WTC11 (cell line): ENCODE measurements at regions not wholly inside any gene's neighbourhood (a gene's known extent, or its start where the extent isn't known, plus 50 kb on each side); places are given as distances from the start of the nearest gene placed in this dataset.

Experiments
- ATAC-seq: fragments of 200-7000 bp; cut with Tn5 transposase; 2 replicates; pipeline ENCODE4 v1.10.0; 2021; ENCODE audit warnings: mild to moderate bottlenecking, moderate library complexity
- CTCF ChIA-PET: fragments of 300-600 bp; sonication (Branson Sonifier 250); formaldehyde crosslinking; loops from one replicate; lab custom pipeline; 2021; ENCODE audit warnings: antibody characterized with exemption; lab: Charles Lee
- POLR2A ChIA-PET: fragments of 350-600 bp; sonication (Branson Sonifier 250); formaldehyde crosslinking; loops from one replicate; lab custom pipeline; 2021; ENCODE audit warnings: antibody characterized with exemption; lab: Charles Lee
- DNase-seq: peaks from one replicate; pipeline ENCODE4 v3.0.0; 2021; ENCODE audit warnings: low spot score
- H3K27ac Mint-ChIP-seq: 2 replicates; pipeline ENCODE4 v1.8.0; 2021; ENCODE audit warnings: mixed read lengths
- H3K27me3 Mint-ChIP-seq: 2 replicates; pipeline ENCODE4 v1.8.0; 2021; ENCODE audit warnings: low read depth, mild to moderate bottlenecking, moderate library complexity, mixed read lengths
- H3K36me3 Mint-ChIP-seq: 2 replicates; pipeline ENCODE4 v1.8.0; 2021; ENCODE audit warnings: mixed read lengths
- H3K4me1 Mint-ChIP-seq: 2 replicates; pipeline ENCODE4 v1.8.0; 2022; ENCODE audit warnings: mixed read lengths
- H3K4me3 Mint-ChIP-seq: 2 replicates; pipeline ENCODE4 v1.8.0; 2021; ENCODE audit warnings: mild to moderate bottlenecking, moderate library complexity, mixed read lengths
- H3K9me3 Mint-ChIP-seq: 2 replicates; pipeline ENCODE4 v1.8.0; 2021; ENCODE audit warnings: mixed read lengths
- ATF3 ChIP-seq: sonication (generic); formaldehyde crosslinking; conservative IDR thresholded peaks from 2 replicates; pipeline ENCODE4 v1.8.1; 2022; ENCODE audit warnings: mild to moderate bottlenecking, missing genetic modification reagents
- ATF6 ChIP-seq: sonication (generic); formaldehyde crosslinking; IDR thresholded peaks from 2 replicates; pipeline ENCODE4 v1.8.1; 2023; ENCODE audit warnings: mild to moderate bottlenecking, missing genetic modification reagents
- CREM ChIP-seq: sonication (generic); formaldehyde crosslinking; IDR thresholded peaks from 2 replicates; pipeline ENCODE4 v1.8.1; 2022; ENCODE audit warnings: mild to moderate bottlenecking, missing genetic modification reagents, moderate library complexity
- E2F4 ChIP-seq: sonication (generic); formaldehyde crosslinking; IDR thresholded peaks from 2 replicates; pipeline ENCODE4 v1.8.1; 2022; ENCODE audit warnings: low read depth, mild to moderate bottlenecking, moderate library complexity, missing genetic modification reagents, borderline replicate concordance
- ELF4 ChIP-seq: sonication (generic); formaldehyde crosslinking; IDR thresholded peaks from 2 replicates; pipeline ENCODE4 v1.8.1; 2022; ENCODE audit warnings: low read depth, mild to moderate bottlenecking, moderate library complexity, missing genetic modification reagents
- ERG ChIP-seq: fragments of 250-450 bp; sonication (Bioruptor Pico); IDR thresholded peaks from 2 replicates; pipeline ENCODE4 v1.8.0; 2021; ENCODE audit warnings: mild to moderate bottlenecking
- FOXK1 ChIP-seq: sonication (generic); formaldehyde crosslinking; IDR thresholded peaks from 2 replicates; pipeline ENCODE4 v1.8.0; 2022; ENCODE audit warnings: mild to moderate bottlenecking, moderate library complexity, missing genetic modification reagents
- GABPB1 ChIP-seq: sonication (generic); formaldehyde crosslinking; IDR thresholded peaks from 2 replicates; pipeline ENCODE4 v1.8.1; 2023; ENCODE audit warnings: mild to moderate bottlenecking, missing genetic modification reagents
- GRHL2 ChIP-seq: fragments of 250-450 bp; sonication (Bioruptor Pico); IDR thresholded peaks from 2 replicates; pipeline ENCODE4 v1.8.0; 2022; ENCODE audit warnings: mild to moderate bottlenecking, moderate library complexity; ENCODE audit not compliant: insufficient replicate concordance, severe bottlenecking
- GTF2I ChIP-seq: fragments of 250-450 bp; sonication (Bioruptor Pico); conservative IDR thresholded peaks from 2 replicates; pipeline ENCODE4 v1.4.0; 2021; ENCODE audit warnings: mild to moderate bottlenecking
- IRF2 ChIP-seq: sonication (generic); formaldehyde crosslinking; IDR thresholded peaks from 2 replicates; pipeline ENCODE4 v1.8.0; 2022; ENCODE audit warnings: low read depth, missing genetic modification reagents, borderline replicate concordance
- JAZF1 ChIP-seq: fragments of 250-450 bp; sonication (Bioruptor Pico); IDR thresholded peaks from 2 replicates; pipeline ENCODE4 v1.9.0; 2021; ENCODE audit warnings: moderate library complexity, mild to moderate bottlenecking, inconsistent platforms
- MAX ChIP-seq: sonication (generic); formaldehyde crosslinking; IDR thresholded peaks from 2 replicates; pipeline ENCODE4 v1.8.0; 2022; ENCODE audit warnings: mild to moderate bottlenecking, missing genetic modification reagents
- MLX ChIP-seq: sonication (generic); formaldehyde crosslinking; IDR thresholded peaks from 2 replicates; pipeline ENCODE4 v1.8.1; 2023; ENCODE audit warnings: mild to moderate bottlenecking, missing genetic modification reagents, moderate library complexity
- MXD4 ChIP-seq: fragments of 250-450 bp; sonication (Bioruptor Pico); IDR thresholded peaks from 2 replicates; pipeline ENCODE4 v1.8.0; 2021; ENCODE audit warnings: mild to moderate bottlenecking, moderate library complexity, borderline replicate concordance
- RORB ChIP-seq: fragments of 250-450 bp; sonication (Bioruptor Pico); IDR thresholded peaks from 2 replicates; pipeline ENCODE4 v1.9.0; 2021; ENCODE audit warnings: mild to moderate bottlenecking
- STAT6 ChIP-seq: sonication (generic); formaldehyde crosslinking; conservative IDR thresholded peaks from 2 replicates; pipeline ENCODE4 v1.8.1; 2023; ENCODE audit warnings: mild to moderate bottlenecking, low read depth, missing genetic modification reagents, moderate library complexity
- TCF7 ChIP-seq: sonication (generic); formaldehyde crosslinking; IDR thresholded peaks from 2 replicates; pipeline ENCODE4 v1.8.0; 2022; ENCODE audit warnings: mild to moderate bottlenecking, low read depth, missing genetic modification reagents, moderate library complexity
- TEAD1 ChIP-seq: sonication (generic); formaldehyde crosslinking; IDR thresholded peaks from 2 replicates; pipeline ENCODE4 v1.8.0; 2022; ENCODE audit warnings: mild to moderate bottlenecking, missing genetic modification reagents
- TP53 ChIP-seq: sonication (generic); formaldehyde crosslinking; IDR thresholded peaks from 2 replicates; pipeline ENCODE4 v1.8.1; 2023; ENCODE audit warnings: mild to moderate bottlenecking, missing genetic modification reagents
- ZNF219 ChIP-seq: sonication (generic); formaldehyde crosslinking; IDR thresholded peaks from 2 replicates; pipeline ENCODE4 v1.8.0; 2023; ENCODE audit warnings: missing genetic modification reagents, mild to moderate bottlenecking, borderline replicate concordance
- ZNF317 ChIP-seq: sonication (generic); formaldehyde crosslinking; IDR thresholded peaks from 2 replicates; pipeline ENCODE4 v1.8.1; 2023; ENCODE audit warnings: low read depth, mild to moderate bottlenecking, moderate library complexity, missing genetic modification reagents, borderline replicate concordance
- ZNF512 ChIP-seq: sonication (generic); formaldehyde crosslinking; IDR thresholded peaks from 2 replicates; pipeline ENCODE4 v1.8.1; 2022; ENCODE audit warnings: missing genetic modification reagents, borderline replicate concordance
- ZSCAN18 ChIP-seq: fragments of 250-450 bp; sonication (Bioruptor Pico); IDR thresholded peaks from 2 replicates; pipeline ENCODE4 v2.1.2; 2022; ENCODE audit warnings: mild to moderate bottlenecking, moderate library complexity

- no peak for TF ChIP-seq TP53
- TF ChIP-seq ZNF512 (CRISPR knock-in tag), result no peak
- TF ChIP-seq ERG (CRISPR knock-in tag), result no peak
- TF ChIP-seq ZNF317 (CRISPR knock-in tag), result no peak
- TF ChIP-seq MAX, result no peak
- no peak for TF ChIP-seq FOXK1 (CRISPR knock-in tag)
- no peak for TF ChIP-seq STAT6 (CRISPR knock-in tag)
- no peak for TF ChIP-seq MXD4
Measured at GRCh38 chr1:24990136-24990535, 60.1 kb upstream of the RUNX3 start (continued).

- peaks cover 13% of the 10 kb centered on the region for H3K4me1 Mint-ChIP-seq
- no peaks in the 10 kb centered on the region for H3K36me3 Mint-ChIP-seq
- H3K4me3 Mint-ChIP-seq, result no peak overlapping the region
- no peaks in the 10 kb centered on the region; the same call in 1 of the 2 replicates for H3K27me3 Mint-ChIP-seq
- ChIA-PET CTCF (no interaction called here), POLR2A (no interaction called here)
- TF ChIP-seq ZNF317 (CRISPR knock-in tag) (no peak), ZSCAN18 (no peak), RORB (no peak), TCF7 (CRISPR knock-in tag) (no peak), GRHL2 (CRISPR knock-in tag) (no peak), ZNF219 (no peak)
- ATAC-seq, result no peak
- H3K27ac Mint-ChIP-seq, result no peak overlapping the region
- no peak for DNase-seq
- peaks cover 10% of the 10 kb centered on the region for H3K9me3 Mint-ChIP-seq
Measured at GRCh38 chr1:24989082-24989481, 59.0 kb upstream of the RUNX3 start.

- Mint-ChIP-seq H3K36me3 (no peaks in the 10 kb centered on the region), H3K27ac (no peak overlapping the region), H3K27me3 (no peaks in the 10 kb centered on the region; the same call in 1 of the 2 replicates), H3K4me3 (no peak overlapping the region), H3K4me1 (peaks cover 14% of the 10 kb centered on the region), H3K9me3 (peaks cover 10% of the 10 kb centered on the region)
- ATAC-seq (no peak), DNase-seq (no peak)
- POLR2A ChIA-PET, result no interaction called here
- CTCF ChIA-PET, result no interaction called here
- TF ChIP-seq CREM (CRISPR knock-in tag) (no peak), ATF6 (CRISPR knock-in tag) (no peak), MLX (CRISPR knock-in tag) (no peak), JAZF1 (CRISPR knock-in tag) (no peak), IRF2 (CRISPR knock-in tag) (no peak), ATF3 (CRISPR knock-in tag) (no peak), ELF4 (CRISPR knock-in tag) (no peak), E2F4 (CRISPR knock-in tag) (no peak), GTF2I (CRISPR knock-in tag) (no peak), GABPB1 (CRISPR knock-in tag) (no peak), TEAD1 (no peak)
Measured at GRCh38 chr1:24988558-24988912, 58.5 kb upstream of the RUNX3 start.
